ENCODE measurements at regions not wholly inside any gene's neighbourhood (a gene's known extent, or its start where the extent isn't known, plus 50 kb on each side); places are given as distances from the start of the nearest gene placed in this dataset.

- TF ChIP-seq MAX (IDR thresholded peaks at IDR 0.05) (no peak), EP300 (IDR thresholded peaks at IDR 0.05; ENCODE audit: borderline replicate concordance) (no peak), RAD21 (IDR thresholded peaks at IDR 0.05; ENCODE audit: low read depth) (no peak), USF1 (IDR thresholded peaks at IDR 0.05) (no peak), REST (IDR thresholded peaks at IDR 0.05; ENCODE audit: low read depth) (no peak), CEBPB (IDR thresholded peaks at IDR 0.05) (no peak), YY1 (IDR thresholded peaks at IDR 0.05; ENCODE audit: low read depth) (no peak), TEAD4 (IDR thresholded peaks at IDR 0.05) (no peak), TAF1 (IDR thresholded peaks at IDR 0.05; ENCODE audit: low read depth) (no peak), EGR1 (IDR thresholded peaks at IDR 0.05) (no peak), ZBTB7A (IDR thresholded peaks at IDR 0.05; ENCODE audit: low read depth) (no peak), TCF12 (IDR thresholded peaks at IDR 0.05; ENCODE audit: low read depth) (no peak), FOXM1 (IDR thresholded peaks at IDR 0.05; ENCODE audit: borderline replicate concordance, low read depth) (no peak), CREB1 (IDR thresholded peaks at IDR 0.05; ENCODE audit: low read depth) (no peak)
These were observed 778.5 kb downstream of the MECOM start for GRCh38 chr3:168885028-168885427.
